WI38 (cell line): ENCODE measurements at regions not wholly inside any gene's neighbourhood (a gene's known extent, or its start where the extent isn't known, plus 50 kb on each side); places are given as distances from the start of the nearest gene placed in this dataset.

Experiments used
- H3K4me3 ChIP-seq: 2 replicates; pipeline ENCODE4 v1.5.1; 2011; ENCODE audit warnings: low read depth, mild to moderate bottlenecking, control low read depth, low read length
- TF ChIP-seq, protein P1 (sequence below): IDR thresholded peaks from 2 replicates; pipeline ENCODE4 v1.5.1; 2012; ENCODE audit warnings: low read depth, mild to moderate bottlenecking, control low read depth, low read length

DNA sequence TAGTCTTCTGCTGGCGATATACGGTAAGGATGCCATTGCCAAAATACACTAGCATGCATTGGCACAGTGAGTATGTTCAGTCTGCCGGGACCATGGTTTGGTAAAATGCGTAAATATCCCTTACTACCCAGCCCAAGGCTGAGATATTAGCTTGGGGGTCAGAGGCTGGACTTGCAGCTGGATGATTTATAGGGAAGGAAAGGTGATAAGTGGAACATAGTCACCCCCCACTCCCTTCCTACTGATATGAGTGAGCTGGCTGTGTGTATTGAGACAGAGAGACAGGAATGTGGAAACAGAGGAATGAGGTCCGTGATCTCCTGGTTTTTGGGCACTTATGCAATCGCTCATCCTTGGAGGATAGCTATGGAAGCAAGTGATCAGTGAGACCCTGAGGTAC, 642.8 kb downstream of the KCNT2 start:
- TF ChIP-seq, protein P1, sequence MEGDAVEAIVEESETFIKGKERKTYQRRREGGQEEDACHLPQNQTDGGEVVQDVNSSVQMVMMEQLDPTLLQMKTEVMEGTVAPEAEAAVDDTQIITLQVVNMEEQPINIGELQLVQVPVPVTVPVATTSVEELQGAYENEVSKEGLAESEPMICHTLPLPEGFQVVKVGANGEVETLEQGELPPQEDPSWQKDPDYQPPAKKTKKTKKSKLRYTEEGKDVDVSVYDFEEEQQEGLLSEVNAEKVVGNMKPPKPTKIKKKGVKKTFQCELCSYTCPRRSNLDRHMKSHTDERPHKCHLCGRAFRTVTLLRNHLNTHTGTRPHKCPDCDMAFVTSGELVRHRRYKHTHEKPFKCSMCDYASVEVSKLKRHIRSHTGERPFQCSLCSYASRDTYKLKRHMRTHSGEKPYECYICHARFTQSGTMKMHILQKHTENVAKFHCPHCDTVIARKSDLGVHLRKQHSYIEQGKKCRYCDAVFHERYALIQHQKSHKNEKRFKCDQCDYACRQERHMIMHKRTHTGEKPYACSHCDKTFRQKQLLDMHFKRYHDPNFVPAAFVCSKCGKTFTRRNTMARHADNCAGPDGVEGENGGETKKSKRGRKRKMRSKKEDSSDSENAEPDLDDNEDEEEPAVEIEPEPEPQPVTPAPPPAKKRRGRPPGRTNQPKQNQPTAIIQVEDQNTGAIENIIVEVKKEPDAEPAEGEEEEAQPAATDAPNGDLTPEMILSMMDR, result no peak
- no peak overlapping the region for H3K4me3 ChIP-seq

GRCh38 chr1:195965036-195965435, 643.2 kb downstream of the KCNT2 start:
- no peak overlapping the region for H3K4me3 ChIP-seq
- TF ChIP-seq, protein P1, result no peak

GRCh38 chr1:195964516-195964915, 643.7 kb downstream of the KCNT2 start:
- TF ChIP-seq, protein P1, result no peak

DNA sequence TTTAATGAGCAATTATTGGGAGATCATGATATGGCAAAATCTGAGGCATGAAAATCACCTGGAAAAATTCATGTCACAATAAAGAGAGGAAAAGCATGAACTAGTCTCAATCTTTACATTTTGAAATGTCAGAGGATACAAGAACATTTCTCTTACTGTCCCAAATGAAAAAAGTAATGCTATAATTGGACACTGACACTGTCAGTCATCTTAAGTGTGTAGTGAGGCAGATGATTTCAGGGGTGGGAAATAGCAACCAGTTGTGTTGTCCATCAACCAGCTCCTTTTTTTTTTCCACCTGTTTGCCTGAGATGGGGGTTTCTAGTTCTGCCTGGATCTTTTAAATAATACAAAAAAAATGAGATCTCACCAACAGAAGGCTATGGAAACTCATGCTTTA, 646.2 kb downstream of the KCNT2 start:
- H3K4me3 ChIP-seq, result no peak overlapping the region
- TF ChIP-seq, protein P1, result no peak

More at GRCh38 chr1:195964516-195964915, 643.7 kb downstream of the KCNT2 start:
- no peak overlapping the region for H3K4me3 ChIP-seq

- no peak overlapping the region for H3K4me3 ChIP-seq
- TF ChIP-seq, protein P1, result no peak
These were observed 647.7 kb downstream of the KCNT2 start for GRCh38 chr1:195960580-195960979.

DNA sequence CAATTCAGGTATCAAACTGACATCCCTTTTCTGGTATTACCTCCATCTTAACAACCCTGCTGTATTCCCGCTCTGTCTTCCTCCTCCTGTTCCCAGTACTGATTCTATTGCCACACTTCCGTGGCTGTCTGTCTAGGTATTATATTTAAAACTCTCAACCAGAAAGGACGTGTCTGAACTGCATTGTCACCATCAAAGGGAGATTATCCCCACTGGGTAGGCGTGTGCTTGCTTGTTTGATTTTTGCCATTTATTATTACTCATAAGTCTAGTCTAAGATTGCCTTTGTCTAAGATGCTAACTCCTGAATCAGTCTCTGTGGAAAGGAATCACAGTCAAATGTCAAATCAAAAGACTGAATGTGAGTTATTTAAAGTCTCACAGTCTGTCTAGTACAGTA, 650.1 kb downstream of the KCNT2 start:
- no peak overlapping the region for H3K4me3 ChIP-seq
- TF ChIP-seq, protein P1, result no peak

DNA sequence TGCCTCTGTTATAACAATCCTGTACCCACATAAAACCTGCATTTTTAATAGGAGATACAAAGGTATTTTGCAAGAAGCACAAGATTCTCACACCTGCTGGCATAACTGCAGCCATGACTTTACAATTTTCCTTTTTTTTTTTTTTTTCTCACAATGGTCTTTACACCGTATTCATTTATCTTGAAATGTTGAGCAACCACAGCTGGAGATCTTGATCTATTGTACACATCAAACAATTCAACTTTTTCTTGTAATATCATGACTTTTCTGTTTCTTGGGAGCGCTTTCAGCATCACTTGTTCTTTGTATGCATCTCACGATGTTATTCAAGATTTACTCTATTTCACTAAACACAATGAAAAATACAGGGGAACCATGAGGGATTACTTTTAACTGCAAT, 651.4 kb downstream of the KCNT2 start:
- TF ChIP-seq, protein P1, result no peak
- no peak overlapping the region for H3K4me3 ChIP-seq
